Fibroblast of villous mesenchyme (primary cell): ENCODE measurements at regions not wholly inside any gene's neighbourhood (a gene's known extent, or its start where the extent isn't known, plus 50 kb on each side); places are given as distances from the start of the nearest gene placed in this dataset.

Source experiments
- DNase-seq: peaks from one replicate; pipeline ENCODE4 v3.0.0-alpha.2; 2010; ENCODE audit warnings: low read depth
- H3K4me3 ChIP-seq: 2 replicates; pipeline ENCODE4 v1.5.1; 2011; ENCODE audit warnings: low read depth, mild to moderate bottlenecking, low read length
- CTCF ChIP-seq: IDR thresholded peaks from 2 replicates; pipeline ENCODE4 v1.5.1; 2012; ENCODE audit warnings: low read depth, mild to moderate bottlenecking, low read length; ENCODE audit not compliant: insufficient read depth

GRCh38 chr5:53201746-53202145 lies 92.2 kb upstream of the MOCS2 start:
- no peak overlapping the region for H3K4me3 ChIP-seq
- DNase-seq: no peak
- TF ChIP-seq CTCF: peak; percentile 30

- TF ChIP-seq CTCF: no peak
- no peak for DNase-seq
- no peak overlapping the region for H3K4me3 ChIP-seq
These were observed 97.0 kb upstream of the MOCS2 start for GRCh38 chr5:53206562-53206961.

GRCh38 chr5:53211799-53212198 lies 102.2 kb upstream of the MOCS2 start:
- DNase-seq: no peak
- TF ChIP-seq CTCF: no peak
- no peak overlapping the region for H3K4me3 ChIP-seq

- TF ChIP-seq CTCF: no peak
- DNase-seq: no peak
- H3K4me3 ChIP-seq: no peak overlapping the region
These were observed 109.6 kb upstream of the MOCS2 start for GRCh38 chr5:53219174-53219573.

GRCh38 chr5:53219610-53220009 lies 110.1 kb upstream of the MOCS2 start:
- no peak for DNase-seq
- no peak for TF ChIP-seq CTCF
- H3K4me3 ChIP-seq: no peak overlapping the region

- no peak for DNase-seq
- H3K4me3 ChIP-seq: no peak overlapping the region
- TF ChIP-seq CTCF: no peak
These were observed 124.3 kb upstream of the MOCS2 start for GRCh38 chr5:53233645-53234405.

GRCh38 chr5:53236683-53237082 lies 127.1 kb upstream of the MOCS2 start:
- TF ChIP-seq CTCF: no peak
- no peak overlapping the region for H3K4me3 ChIP-seq
- no peak for DNase-seq
